GM10266 (cell line): ENCODE measurements at regions not wholly inside any gene's neighbourhood (a gene's known extent, or its start where the extent isn't known, plus 50 kb on each side); places are given as distances from the start of the nearest gene placed in this dataset.
"Not testable (repeated sequence)": the region's sequence is repeated elsewhere in the genome, so short reads cannot be mapped to it uniquely, and the experiment has no call there.

Experiments
- DNase-seq: peaks from one replicate; pipeline ENCODE4 v3.0.0; 2012; ENCODE audit errors: extremely low spot score
- CTCF ChIP-seq: IDR thresholded peaks from 2 replicates; pipeline ENCODE4 v1.5.1; 2012; ENCODE audit warnings: mild to moderate bottlenecking, low read depth; ENCODE audit not compliant: control insufficient read depth, insufficient read depth; ENCODE audit errors: missing control alignments

GRCh38 chr9:39559384-39559783 lies 203.9 kb downstream of the SPATA31A1 start:
- not testable (repeated sequence) for DNase-seq
- peak; percentile 41 for TF ChIP-seq CTCF

- DNase-seq, result not testable (repeated sequence)
Measured at GRCh38 chr9:39566782-39567181, 211.3 kb downstream of the SPATA31A1 start.

- not testable (repeated sequence) for DNase-seq
Measured at GRCh38 chr9:39567396-39567795, 211.9 kb downstream of the SPATA31A1 start.

GRCh38 chr9:39568900-39569299 lies 213.4 kb downstream of the SPATA31A1 start:
- not testable (repeated sequence) for DNase-seq

GRCh38 chr9:39573024-39574022 lies 217.9 kb downstream of the SPATA31A1 start:
- DNase-seq, result not testable (repeated sequence)

- DNase-seq, result not testable (repeated sequence)
Measured at GRCh38 chr9:39579000-39579399, 223.5 kb downstream of the SPATA31A1 start.

GRCh38 chr9:39581296-39581695 lies 225.8 kb downstream of the SPATA31A1 start:
- not testable (repeated sequence) for DNase-seq

- DNase-seq, result not testable (repeated sequence)
Measured at GRCh38 chr9:39582677-39583412, 227.4 kb downstream of the SPATA31A1 start.

- not testable (repeated sequence) for DNase-seq
Measured at GRCh38 chr9:39583413-39583747, 227.9 kb downstream of the SPATA31A1 start.

GRCh38 chr9:39585233-39585632 lies 229.8 kb downstream of the SPATA31A1 start:
- not testable (repeated sequence) for DNase-seq

- no peak for TF ChIP-seq CTCF
- no peak for DNase-seq
Measured at GRCh38 chr9:39587844-39588499, 232.5 kb downstream of the SPATA31A1 start.

GRCh38 chr9:39588500-39589137 lies 233.2 kb downstream of the SPATA31A1 start:
- TF ChIP-seq CTCF, result no peak
- no peak for DNase-seq

- not testable (repeated sequence) for DNase-seq
Measured at GRCh38 chr9:39604089-39604488, 248.6 kb downstream of the SPATA31A1 start.

GRCh38 chr9:39611449-39612231 lies 256.2 kb downstream of the SPATA31A1 start:
- not testable (repeated sequence) for DNase-seq

- DNase-seq, result not testable (repeated sequence)
Measured at GRCh38 chr9:39616480-39616879, 261.0 kb downstream of the SPATA31A1 start.

GRCh38 chr9:39624048-39624447 lies 268.6 kb downstream of the SPATA31A1 start:
- DNase-seq, result not testable (repeated sequence)
